Endothelial cell of umbilical vein (primary cell): ENCODE measurements at regions not wholly inside any gene's neighbourhood (a gene's known extent, or its start where the extent isn't known, plus 50 kb on each side); places are given as distances from the start of the nearest gene placed in this dataset.

Experiments
- EZH2 ChIP-seq: IDR thresholded peaks from 2 replicates; pipeline ENCODE4 v1.6.1; 2012; ENCODE audit warnings: borderline replicate concordance, low read depth, mild to moderate bottlenecking, moderate library complexity, low read length, inconsistent platforms; ENCODE audit not compliant: severe bottlenecking
- MAX ChIP-seq: IDR thresholded peaks from 2 replicates; pipeline ENCODE4 v1.6.1; 2011; ENCODE audit not compliant: insufficient read depth, insufficient read length
- MYC ChIP-seq: IDR thresholded peaks from one replicate; pipeline ENCODE4 v1.6.1; 2011; ENCODE audit warnings: mild to moderate bottlenecking, low read depth, low read length
- TF ChIP-seq, protein P1 (sequence below), 2 donors: IDR thresholded peaks; 1 replicate in 1 of 2; 2 replicates in 1 of 2; pipeline ENCODE4 v1.5.1; 2011; ENCODE audit warnings: low read length in 2 of 2, mild to moderate bottlenecking in 2 of 2, moderate library complexity in 2 of 2, control low read depth in 1 of 2, inconsistent platforms in 1 of 2, low read depth in 1 of 2; ENCODE audit not compliant: insufficient read depth in 1 of 2; ENCODE audit errors: extremely low read depth in 1 of 2

DNA sequence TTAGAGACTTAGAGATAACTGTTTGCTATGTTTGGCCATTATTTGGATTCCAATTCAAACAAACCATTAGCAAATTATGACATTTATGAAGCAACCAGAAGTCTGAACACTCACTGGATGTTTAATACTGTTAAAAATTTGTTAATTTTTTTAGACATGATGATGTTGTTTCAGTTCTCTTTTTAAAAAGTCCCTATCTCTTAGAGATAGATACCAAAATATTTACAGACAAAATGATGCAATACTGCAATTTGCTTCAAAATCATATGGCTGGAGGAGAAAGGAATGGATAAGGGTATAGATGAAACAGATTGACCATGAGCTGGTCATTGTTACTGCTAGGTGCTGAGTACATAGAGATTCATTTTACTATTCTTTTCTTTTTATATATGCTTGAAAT lies 534.6 kb downstream of the BCOR start:
- TF ChIP-seq, protein P1, sequence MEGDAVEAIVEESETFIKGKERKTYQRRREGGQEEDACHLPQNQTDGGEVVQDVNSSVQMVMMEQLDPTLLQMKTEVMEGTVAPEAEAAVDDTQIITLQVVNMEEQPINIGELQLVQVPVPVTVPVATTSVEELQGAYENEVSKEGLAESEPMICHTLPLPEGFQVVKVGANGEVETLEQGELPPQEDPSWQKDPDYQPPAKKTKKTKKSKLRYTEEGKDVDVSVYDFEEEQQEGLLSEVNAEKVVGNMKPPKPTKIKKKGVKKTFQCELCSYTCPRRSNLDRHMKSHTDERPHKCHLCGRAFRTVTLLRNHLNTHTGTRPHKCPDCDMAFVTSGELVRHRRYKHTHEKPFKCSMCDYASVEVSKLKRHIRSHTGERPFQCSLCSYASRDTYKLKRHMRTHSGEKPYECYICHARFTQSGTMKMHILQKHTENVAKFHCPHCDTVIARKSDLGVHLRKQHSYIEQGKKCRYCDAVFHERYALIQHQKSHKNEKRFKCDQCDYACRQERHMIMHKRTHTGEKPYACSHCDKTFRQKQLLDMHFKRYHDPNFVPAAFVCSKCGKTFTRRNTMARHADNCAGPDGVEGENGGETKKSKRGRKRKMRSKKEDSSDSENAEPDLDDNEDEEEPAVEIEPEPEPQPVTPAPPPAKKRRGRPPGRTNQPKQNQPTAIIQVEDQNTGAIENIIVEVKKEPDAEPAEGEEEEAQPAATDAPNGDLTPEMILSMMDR (IDR thresholded peaks at IDR 0.05; ENCODE audit: extremely low read depth in 1 of 2, insufficient read depth in 1 of 2, low read depth in 1 of 2, low read length in 2 of 2): no peak
- no peak for TF ChIP-seq MAX
- TF ChIP-seq EZH2: no peak
- TF ChIP-seq MYC: no peak
